K562 (cell line): ENCODE measurements at regions not wholly inside any gene's neighbourhood (a gene's known extent, or its start where the extent isn't known, plus 50 kb on each side); places are given as distances from the start of the nearest gene placed in this dataset.

Experiments
- TF ChIP-seq, protein P1 (sequence below), 2 experiments: fragments of 450-650 bp; IDR thresholded peaks; 2 replicates each; pipeline ENCODE4 v1.6.1; 2016; ENCODE audit warnings: mild to moderate bottlenecking in 2 of 2, borderline replicate concordance in 1 of 2, low read depth in 1 of 2, moderate library complexity in 1 of 2

DNA sequence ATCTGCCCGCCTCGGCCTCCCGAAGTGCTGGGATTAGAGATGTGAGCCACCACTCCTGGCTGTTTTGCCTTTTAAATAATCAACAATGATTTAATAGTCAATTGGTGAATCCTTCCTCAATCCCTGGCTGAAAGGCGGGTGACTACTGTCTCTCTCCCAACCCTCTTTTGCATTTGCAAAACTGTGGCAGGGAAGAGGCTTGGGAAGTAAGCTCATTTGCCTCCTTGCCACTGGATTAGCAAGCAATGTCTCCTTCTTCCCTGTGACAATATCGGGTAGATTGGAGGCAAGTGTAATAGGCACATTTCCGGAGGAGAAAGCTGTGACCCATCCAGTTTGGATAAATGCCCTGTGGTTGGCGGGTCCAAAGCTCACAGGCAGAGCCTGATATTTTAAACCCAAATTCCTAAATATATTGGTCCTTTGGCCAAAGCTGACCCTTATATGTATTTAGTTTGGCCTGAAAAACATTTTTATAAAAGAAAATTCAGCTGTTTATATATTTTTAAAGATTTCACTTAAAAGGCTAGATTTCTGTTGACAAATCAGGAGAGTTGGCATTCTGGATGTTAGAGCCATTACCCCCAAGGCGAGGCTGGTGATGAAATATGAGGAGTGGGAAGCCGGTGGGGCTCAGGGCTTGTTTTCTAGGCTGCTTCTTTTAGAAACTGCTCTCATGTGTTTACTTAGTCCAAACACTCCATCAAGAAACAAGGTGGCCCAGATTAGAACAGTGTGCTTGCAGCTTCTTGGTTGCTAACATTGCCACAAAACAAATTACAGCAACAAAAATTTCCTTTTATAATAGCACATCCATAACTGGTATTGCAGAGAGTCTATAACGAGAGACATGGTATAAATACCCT, 646.9 kb upstream of the TMEM132C start (continued):
- TF ChIP-seq, protein P1, sequence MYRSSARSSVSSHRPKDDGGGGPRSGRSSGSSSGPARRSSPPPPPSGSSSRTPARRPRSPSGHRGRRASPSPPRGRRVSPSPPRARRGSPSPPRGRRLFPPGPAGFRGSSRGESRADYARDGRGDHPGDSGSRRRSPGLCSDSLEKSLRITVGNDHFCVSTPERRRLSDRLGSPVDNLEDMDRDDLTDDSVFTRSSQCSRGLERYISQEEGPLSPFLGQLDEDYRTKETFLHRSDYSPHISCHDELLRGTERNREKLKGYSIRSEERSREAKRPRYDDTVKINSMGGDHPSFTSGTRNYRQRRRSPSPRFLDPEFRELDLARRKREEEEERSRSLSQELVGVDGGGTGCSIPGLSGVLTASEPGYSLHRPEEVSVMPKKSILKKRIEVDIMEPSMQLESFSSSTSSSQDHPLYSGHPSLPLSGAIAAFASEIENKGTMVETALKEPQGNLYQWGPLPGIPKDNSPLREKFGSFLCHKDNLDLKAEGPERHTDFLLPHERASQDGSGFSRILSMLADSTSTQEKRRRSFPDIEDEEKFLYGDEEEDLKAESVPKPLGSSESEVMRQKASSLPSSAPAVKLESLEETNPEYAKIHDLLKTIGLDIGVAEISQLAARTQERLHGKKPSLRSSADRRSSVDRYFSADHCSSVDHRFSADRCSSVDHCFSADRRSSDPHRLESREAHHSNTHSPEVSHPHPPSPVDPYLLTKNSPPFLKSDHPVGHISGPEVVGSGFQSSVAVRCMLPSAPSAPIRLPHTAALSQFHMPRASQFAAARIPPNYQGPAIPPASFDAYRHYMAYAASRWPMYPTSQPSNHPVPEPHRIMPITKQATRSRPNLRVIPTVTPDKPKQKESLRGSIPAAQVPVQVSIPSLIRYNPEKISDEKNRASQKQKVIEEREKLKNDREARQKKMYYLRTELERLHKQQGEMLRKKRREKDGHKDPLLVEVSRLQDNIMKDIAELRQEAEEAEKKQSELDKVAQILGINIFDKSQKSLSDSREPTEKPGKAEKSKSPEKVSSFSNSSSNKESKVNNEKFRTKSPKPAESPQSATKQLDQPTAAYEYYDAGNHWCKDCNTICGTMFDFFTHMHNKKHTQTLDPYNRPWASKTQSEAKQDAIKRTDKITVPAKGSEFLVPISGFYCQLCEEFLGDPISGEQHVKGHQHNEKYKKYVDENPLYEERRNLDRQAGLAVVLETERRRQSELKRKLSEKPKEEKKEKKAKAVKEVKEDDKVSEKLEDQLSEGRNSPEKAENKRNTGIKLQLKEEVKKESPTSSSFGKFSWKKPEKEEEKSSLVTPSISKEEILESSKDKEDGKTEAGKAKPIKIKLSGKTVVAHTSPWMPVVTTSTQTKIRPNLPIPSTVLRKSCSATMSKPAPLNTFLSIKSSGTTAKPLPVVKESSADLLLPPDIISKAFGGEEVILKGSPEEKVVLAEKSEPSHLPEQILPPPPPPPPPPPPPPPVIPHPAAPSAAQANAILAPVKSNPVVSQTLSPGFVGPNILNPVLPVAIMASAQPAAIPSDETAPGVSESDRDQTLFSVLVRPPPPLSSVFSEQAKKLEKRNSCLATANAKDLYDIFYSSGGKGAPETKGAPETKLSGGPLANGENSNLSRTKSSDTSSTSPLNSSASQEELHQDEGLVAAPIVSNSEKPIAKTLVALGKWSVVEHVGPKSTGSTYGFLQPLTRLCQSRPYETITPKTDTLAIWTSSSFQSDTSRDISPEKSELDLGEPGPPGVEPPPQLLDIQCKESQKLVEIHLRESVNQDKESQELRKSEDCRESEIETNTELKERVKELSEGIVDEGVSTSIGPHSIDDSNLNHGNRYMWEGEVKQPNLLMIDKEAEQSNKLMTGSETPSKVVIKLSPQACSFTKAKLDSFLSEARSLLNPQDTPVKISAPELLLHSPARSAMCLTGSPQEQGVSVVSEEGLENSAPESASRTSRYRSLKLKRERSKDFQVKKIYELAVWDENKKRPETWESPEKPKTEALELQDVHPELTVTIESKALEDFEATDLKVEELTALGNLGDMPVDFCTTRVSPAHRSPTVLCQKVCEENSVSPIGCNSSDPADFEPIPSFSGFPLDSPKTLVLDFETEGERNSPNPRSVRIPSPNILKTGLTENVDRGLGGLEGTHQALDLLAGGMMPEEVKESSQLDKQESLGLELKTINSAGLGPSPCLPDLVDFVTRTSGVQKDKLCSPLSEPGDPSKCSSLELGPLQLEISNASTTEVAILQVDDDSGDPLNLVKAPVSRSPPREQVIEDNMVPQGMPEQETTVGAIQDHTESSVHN (IDR thresholded peaks at IDR 0.05; ENCODE audit: borderline replicate concordance in 1 of 2, low read depth in 1 of 2) = no peak
- TF ChIP-seq, all 486 proteins: peak for 0
